ENCODE measurements at regions not wholly inside any gene's neighbourhood (a gene's known extent, or its start where the extent isn't known, plus 50 kb on each side); places are given as distances from the start of the nearest gene placed in this dataset.
"Not testable (repeated sequence)": the region's sequence is repeated elsewhere in the genome, so short reads cannot be mapped to it uniquely, and the experiment has no call there.

DNA sequence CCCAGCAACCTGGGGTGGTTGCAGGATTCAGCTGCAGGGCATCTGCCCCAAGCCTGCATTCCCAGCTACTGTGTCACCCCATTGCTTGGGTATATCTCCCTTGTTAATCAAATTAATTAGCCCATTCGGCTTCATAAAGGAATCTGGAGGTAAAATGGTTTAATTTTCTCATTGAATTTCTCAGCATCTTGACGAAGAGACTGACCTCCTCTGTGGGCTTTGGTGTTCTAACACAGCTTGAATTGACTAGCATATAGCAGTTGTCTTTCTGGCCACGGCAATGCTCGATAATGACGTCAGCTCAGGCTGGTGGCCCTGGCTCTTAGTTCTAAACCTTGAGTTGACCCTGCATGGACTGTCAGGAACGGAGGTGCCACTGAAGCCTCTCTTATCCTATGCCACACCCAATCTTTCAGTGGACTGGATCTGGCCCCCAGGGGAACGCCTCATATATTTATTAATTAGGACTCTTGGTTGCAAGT, 72.4 kb downstream of the MSX2 start:
- no peak for TF ChIP-seq CTCF (IDR thresholded peaks at IDR 0.05; ENCODE audit: low read depth, low read length)
- DNase-seq (ENCODE audit: extremely low read depth, low read depth) = no peak

DNA sequence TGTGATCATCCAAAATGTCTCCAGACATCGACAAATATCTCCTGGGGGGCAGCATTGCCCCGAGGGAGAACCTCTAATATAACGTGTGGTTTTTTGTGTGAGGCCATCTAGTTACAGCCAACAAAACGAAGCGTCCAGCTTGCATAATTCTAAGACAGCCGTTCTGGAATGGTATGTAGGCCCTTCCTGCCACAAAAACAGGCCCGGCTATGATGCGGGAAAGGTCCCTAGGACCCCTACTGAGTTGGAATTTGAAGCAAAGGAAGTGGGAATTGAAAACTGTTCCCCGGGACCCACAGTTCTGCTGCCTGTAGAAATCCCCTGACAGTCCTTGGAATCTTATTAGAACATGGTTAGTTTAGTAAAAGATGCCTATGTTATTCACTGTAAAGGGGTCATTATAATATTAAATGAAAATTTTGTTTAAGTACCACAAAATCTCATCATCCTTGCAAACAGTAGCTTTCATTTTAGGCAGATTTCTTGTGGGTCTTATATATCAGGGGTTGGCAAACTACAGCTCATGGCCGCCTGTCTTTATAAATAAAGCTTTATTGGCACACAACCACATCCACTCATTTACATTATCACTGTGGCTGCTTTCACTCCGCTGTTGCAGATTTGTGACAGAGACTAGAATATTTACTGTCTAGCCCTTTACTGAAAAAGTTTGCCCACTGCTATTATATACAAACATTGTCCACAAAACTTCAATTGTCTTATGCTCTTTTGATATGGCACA, 70.7 kb downstream of the MSX2 start:
- no peak for TF ChIP-seq CTCF (IDR thresholded peaks at IDR 0.05; ENCODE audit: low read depth, low read length)
- DNase-seq (ENCODE audit: extremely low read depth, low read depth) = no peak

DNA sequence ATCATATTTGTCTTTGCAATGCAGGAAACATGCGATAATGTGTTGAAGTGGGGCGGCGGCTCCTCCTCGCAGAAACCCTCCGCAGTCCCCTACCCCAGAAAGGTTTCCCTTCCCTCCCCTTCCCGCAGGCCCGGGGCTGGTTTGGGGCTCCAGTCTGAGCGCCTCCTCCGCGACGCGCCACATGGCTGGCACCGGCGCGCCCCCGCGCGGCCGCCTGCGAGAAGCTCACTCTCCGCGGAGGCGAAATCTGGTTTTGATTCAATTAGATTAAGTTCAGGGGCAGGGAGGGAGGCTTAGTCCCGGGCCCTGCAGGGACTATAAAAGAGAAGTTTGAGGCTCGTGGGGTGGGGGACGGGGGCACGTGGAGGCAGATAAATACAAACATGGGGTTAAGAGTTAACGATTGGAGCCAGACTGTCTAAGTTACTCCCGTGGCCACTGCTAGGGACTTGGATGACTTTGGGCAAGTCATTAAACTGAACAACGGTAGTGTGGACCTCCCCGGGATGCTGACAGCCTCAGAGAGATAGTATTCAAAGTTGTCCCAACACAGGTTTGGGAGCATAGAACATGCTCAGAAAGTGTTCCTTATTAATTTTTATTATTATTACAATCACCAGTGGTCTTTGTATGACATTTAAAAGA, 69.4 kb downstream of the MSX2 start:
- DNase-seq (ENCODE audit: extremely low read depth, low read depth) = peak; percentile 32
- peak; percentile 87 for TF ChIP-seq CTCF (IDR thresholded peaks at IDR 0.05; ENCODE audit: low read depth, low read length)

DNA sequence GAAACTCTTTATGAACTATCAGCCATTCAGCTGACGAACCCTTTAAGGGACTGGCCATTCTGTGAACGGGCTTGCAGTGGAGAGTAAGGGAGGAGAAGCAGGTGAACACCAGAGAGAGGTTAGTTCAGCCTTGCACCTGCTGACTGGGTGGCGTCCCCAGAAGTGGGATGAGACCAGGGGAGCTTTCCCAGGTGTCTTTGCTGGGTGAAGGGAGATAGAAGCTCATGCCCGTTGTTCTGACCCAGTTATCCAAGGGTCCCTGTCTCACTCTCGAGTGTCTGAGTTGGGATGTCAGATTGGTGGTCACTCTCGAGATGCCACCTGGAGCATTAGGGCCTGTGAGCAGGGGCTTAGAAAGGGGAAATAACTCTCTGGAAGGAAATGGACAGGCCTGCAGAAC, 68.7 kb downstream of the MSX2 start:
- DNase-seq (ENCODE audit: extremely low read depth, low read depth) = no peak
- TF ChIP-seq CTCF (IDR thresholded peaks at IDR 0.05; ENCODE audit: low read depth, low read length) = no peak

DNA sequence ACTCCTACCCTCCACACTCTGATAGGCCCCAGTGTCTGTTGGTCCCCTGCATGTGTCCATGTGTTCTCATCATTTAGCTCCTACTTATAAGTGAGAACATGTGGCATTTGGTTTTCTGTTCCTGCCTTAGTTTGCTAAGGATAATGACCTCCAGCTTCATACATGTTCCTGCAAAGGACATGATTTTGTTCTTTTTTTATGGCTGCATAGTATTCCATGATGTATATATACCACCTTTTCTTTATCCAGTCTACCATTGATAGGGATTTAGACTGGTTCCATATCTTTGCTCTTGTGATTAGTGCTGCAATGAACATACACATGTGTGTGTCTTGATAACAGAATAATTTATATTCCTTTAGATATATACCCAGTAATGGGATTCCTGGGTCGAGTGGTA, 67.9 kb downstream of the MSX2 start:
- DNase-seq (ENCODE audit: extremely low read depth, low read depth) = not testable (repeated sequence)

DNA sequence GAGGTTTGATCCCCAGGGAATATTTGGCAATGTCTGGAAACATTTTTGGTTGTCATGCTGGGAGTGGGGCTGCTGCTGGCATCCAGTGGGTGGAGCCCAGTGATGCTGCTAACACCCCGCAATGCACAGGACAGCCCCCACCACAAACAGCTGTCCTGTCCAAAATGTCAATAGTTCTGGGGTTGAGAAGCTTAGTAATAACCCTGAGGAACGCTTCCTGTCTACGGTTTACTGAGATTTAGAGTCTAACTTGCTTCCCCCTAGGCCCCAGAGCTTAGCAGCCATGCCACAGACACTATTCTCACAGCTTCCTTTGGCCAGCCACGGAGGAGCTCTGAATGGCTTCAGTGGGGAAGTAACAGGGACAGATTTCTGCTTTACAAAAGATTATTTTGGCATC, 66.5 kb downstream of the MSX2 start:
- DNase-seq (ENCODE audit: extremely low read depth, low read depth) = no peak
- no peak for TF ChIP-seq CTCF (IDR thresholded peaks at IDR 0.05; ENCODE audit: low read depth, low read length)

- no peak for DNase-seq (ENCODE audit: extremely low read depth, low read depth)
- TF ChIP-seq CTCF (IDR thresholded peaks at IDR 0.05; ENCODE audit: low read depth, low read length) = no peak
Measured at GRCh38 chr5:174789596-174789995, 65.2 kb downstream of the MSX2 start.

Measured in AG09319 (cell line).